NOMO-1 treated with DMSO at 0.1 percent for 48 hours (cell line): ENCODE measurements at regions not wholly inside any gene's neighbourhood (a gene's known extent, or its start where the extent isn't known, plus 50 kb on each side); places are given as distances from the start of the nearest gene placed in this dataset.
A peak's percentile ranks its signal among the peaks of the same experiment; 100 is the strongest.
"Not testable (repeated sequence)": the region's sequence is repeated elsewhere in the genome, so short reads cannot be mapped to it uniquely, and the experiment has no call there.

Experiments
- DNase-seq: peaks from one replicate; lab custom pipeline; 2025; ENCODE audit not compliant: unreplicated experiment; lab: John Stamatoyannopoulos, UW

DNA sequence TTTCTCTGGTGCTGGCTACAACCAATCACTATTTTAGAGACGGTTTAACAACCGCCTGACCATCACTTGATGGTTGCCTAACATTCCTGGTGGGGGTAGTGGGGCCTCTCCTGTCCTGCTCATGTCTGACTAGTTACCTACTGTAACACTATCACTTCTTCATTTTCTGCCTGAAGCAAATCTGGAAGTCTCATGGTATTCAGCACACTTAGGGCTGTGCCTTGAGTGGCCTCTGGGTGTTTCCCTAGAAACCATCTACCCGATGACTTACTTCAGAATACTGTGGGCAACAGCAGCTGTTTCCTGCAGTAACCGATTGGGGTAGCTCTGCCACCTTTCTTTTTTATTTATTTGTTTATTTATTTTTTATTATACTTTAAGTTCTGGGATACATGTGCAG lies 880.1 kb upstream of the INTU start:
- DNase-seq, result peak; percentile 7

DNA sequence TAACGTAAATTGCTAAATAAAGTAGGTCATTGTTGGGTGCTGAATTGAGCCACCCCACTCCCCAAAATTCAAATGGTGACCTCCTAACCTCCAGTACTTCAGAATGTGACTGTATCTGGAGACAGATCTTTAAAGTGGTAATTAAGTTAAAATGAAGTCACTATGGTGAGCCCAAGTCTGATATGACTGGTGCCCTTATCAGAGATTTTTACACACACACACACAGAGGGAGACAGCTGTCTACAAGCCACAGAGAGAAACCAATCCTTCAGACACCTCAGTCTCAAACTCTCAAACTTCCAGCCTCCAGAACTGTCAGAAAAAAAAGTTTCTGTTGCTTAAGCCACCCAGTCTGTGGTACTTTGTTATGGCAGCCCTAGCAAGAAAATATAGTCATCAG lies 879.2 kb upstream of the INTU start:
- DNase-seq, result no peak

DNA sequence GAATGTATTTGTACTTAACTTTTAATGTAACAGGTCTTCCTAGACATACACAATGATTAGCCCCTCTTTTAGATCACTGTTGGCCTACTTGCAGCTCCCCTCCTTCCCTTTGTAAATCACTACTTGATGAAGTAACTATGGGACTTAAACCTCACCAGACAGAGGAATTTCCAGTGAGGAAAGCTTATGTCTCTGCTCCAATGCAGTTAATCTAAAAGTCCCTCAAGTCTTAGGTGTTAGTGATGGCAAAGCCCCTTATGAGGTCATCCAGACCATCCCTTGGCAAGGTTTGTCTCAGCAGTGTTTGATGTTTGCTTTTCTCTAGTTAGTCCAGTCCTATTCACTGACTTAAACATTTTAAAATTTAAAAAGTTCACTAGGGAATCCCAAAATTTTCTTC lies 877.3 kb upstream of the INTU start:
- DNase-seq, result no peak

DNA sequence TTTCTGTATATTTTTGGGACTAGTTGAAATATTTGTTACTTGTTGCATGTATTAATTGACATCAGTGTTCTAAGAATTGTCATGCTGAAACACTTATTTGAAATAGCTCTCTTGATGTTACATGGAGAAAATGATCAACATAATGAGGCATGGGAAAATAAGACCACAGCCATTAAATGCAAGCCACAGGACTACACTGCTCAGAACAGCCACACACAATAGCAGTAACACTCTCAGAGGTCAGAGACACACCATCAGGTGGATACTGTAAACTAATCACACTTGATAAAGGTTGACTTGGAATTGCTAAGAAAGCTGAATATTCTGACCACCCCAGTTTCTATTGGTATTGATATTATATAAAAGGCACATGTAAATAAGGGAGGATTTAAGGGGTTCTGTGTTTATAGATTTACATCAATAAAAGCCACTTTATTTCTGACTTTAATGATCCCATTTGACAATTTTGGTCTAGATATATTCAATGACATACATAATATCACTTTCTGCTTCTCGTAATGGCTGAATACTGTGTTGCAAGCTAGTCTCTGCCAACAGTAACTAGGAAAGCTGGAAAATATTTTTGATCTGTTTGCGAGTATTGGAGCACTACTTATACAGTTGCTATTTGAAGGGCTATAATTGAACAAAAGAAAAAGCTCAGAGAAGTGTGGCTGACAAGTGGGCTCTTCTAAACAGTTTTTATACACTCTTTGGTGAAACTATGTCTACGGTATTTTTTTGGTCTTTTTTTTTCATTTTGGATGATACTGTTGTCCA lies 876.5 kb upstream of the INTU start:
- DNase-seq, result no peak

DNA sequence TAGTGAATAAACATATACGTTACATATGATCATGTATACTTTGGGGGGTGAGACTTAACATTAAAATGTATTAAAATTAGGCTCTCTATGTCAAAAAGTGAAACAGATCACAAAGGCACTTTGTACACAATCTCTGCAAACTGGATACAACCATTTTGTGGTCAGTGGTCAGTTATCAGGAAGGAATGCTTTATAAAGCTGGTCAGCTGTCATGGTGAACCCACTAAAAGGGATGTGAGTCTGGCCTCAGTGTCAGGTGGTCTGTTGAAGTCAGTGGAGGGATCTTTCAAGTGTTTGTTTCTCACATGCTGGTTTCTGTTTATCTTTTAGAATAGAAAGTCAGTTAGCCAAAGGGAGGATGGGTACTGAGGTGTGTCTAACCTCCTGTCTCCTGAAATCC lies 875.5 kb upstream of the INTU start:
- DNase-seq, result no peak

DNA sequence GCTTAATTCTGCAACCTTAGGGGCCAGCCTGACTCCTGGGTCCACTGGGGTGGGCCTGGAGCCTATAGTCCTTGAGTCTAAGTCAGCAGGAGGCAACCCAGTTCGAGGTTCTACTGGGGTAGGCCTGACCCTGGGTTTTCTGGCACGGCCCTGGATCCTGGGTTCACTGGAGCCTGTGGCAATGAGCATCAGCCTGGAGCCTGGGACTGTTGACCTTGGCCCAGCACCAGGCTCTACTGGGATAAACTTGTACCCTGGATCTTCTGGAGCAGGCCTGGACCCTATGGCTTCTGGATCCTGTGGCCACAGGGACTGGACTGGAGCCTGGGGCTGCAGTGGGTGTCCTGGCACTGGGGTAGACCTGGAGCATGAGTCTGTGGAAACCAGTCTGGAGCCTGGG lies 874.3 kb upstream of the INTU start:
- no peak for DNase-seq

DNA sequence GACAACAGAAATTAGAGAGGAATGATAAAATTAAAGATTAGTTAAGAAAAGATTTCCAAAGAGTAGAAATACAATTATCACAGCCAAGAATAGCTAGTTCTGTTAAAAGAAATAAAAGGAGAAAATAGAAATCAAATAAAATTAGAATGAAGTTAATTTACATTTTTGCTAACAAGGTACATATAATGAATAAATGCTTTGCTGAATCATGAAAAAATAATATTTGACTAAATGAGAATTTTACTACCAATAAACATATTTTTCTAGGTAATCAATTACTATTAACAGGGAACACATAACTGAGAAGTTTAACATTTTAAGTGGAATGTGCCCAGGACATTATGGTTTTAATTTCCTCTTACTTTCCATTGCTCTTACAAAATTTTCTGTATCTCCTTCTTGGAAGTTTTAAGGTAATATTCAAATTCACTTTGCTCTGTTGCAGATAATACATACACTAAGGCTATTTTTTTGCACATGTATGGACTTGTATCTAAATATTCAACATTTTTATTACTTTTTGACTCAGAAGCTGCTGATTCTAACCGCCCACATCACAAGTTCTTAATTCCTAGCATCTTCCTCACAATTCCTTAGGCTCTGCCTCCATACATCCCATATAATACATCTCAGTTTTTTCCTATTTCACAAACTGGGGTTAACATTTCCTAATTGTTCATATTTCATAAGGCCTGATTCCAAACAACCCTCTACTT lies 870.7 kb upstream of the INTU start:
- DNase-seq, result no peak

DNA sequence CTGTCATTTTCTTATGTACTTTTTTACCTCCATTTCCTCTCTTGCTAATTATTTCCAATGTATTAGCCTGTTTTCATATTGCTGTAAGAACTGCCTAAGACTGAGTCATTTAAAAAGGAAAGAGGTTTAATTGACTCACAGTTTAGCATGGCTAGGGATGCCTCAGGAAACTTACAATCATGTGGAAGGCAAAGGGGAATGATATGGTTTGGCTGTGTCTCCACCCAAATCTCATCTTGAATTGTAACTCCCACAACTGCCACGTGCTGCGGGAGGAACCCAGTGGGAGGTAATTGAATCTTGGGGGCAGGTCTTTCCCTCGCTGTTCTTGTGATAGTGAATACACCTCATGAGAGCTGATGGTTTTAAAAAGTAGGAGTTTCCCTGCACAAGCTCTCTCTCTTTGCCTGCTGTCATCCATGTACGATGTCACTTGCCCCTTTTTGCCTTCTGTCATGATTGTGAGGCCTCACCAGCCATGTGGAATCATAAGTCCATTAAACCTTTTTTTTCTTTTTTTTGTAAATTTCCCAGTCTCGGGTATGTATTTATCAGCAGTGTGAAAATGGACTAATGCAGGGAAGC lies 870.0 kb upstream of the INTU start:
- DNase-seq, result no peak

DNA sequence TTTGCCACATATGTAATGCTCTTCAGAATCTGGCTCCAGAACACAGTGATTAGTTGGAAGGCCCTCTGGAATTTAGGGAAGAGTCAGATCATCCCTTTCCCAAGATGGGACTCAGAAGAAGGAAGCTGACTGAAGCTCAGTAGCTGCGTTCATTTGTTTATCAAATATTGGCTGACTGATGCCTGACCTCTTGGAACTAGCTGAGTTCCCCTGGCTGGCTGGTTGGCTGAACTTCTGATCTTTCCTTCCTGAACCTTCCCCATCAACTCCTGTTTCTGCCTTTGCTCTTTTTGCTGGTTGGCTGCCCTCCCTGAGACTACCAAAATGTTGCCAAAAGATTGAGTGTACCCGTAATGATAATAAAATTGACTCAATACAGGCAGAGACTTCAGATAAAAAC lies 866.5 kb upstream of the INTU start:
- DNase-seq, result no peak

DNA sequence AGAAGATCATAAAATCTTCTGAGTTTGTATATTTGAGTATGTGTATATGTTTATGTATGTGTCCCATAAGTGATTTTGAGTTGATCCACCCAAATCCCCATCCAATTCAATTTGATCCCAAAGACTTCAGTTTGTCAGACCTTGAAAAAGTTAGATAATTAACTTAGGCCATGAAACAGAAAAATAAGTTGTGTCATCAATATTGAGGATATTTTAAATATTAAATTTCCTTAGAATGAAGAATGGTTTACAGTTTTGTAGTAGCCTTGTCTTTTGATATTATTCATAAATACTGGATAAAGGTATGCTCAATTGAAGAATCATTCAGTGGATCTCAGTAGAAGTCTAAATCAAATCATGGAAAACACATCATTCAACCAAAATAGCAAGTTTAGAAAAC lies 864.4 kb upstream of the INTU start:
- no peak for DNase-seq

DNA sequence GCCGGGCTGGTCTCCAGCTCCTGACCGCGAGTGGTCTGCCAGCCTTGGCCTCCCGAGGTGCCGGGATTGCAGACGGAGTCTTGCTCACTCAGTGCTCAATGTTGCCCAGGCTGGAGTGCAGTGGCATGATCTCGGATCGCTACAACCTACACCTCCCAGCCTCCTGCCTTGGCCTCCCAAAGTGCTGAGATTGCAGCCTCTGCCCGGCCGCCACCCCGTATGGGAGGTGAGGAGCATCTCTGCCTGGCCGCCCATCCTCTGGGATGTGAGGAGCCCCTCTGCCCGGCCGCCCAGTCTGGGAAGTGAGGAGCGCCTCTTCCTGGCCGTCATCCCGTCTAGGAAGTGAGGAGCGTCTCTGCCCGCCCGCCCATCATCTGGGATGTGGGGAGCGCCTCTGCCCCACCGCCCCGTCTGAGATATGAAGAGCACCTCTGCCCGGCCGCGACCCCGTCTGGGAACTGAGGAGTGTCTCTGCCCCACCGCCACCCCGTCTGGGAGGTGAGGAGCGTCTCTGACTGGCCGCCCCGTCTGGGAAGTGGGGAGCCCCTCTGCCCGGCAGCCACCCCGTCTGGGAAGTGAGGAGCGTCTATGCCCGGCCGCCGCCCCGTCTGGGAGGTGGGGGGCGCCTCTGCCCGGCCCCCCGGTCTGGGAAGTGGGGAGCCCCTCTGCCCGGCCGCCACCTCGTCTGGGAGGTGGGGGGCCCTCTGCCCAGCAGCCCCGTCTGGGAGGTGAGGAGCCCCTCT lies 861.8 kb upstream of the INTU start:
- DNase-seq, result not testable (repeated sequence)

DNA sequence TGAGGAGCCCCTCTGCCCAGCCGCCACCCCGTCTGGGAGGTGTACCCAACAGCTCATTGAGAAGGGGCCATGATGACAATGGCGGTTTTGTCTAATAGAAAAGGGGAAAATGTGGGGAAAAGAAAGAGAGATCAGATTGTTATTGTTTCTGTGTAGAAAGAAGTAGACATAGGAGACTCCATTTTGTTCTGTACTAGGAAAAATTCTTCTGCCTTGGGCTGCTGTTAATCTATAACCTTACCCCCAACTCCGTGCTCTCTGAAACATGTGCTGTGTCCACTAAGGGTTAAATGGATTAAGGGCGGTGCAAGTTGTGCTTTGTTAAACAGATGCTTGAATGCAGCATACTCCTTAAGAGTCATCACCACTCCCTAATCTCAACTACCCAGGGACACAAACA lies 861.1 kb upstream of the INTU start:
- DNase-seq, result not testable (repeated sequence)

DNA sequence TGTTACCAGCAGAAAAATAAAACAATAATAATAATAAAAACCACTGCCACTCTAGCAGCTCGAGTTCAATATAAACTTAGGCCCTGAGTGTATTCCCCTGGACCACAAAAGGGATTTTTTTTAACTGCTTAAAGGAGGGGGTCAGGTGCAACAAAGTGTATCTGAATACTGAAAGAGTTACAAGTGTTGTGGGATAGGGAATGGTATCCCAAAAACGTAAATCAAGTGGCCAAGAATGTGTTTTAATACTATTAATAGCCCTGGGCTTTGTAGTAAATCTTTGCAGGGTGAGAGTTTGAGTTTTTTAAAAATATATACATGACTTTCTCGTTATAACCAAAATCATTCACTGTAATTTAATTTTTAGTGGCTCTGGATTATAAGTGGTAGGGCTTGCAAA lies 860.1 kb upstream of the INTU start:
- DNase-seq, result no peak

DNA sequence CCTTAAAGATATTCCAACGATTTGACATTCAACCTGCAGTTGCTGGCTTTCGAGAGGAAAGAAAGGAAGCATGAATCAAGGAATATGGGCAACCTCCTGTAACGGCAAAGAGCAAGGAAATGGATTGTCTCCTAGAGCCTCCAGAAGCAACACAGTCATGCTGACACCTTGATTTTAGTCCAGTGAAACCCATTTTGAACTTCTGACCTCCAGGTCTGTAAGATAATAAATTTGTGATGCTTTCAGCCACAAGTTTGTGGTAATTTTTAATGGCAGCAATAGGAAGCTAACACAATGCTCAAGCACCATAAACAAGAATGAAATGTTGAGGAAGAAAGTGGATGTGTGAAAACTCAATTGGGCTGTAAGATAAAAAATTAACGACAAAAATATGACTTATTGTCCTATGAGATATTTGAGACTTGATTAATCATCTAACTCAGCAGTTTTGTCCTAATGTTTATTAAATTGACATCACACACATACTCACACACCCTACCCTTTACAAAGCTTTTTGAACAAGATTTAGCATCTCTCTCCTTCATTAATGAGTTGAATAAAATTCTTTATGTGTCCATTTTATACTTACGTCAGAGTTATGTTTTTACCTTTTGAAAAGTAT lies 857.2 kb upstream of the INTU start:
- no peak for DNase-seq

DNA sequence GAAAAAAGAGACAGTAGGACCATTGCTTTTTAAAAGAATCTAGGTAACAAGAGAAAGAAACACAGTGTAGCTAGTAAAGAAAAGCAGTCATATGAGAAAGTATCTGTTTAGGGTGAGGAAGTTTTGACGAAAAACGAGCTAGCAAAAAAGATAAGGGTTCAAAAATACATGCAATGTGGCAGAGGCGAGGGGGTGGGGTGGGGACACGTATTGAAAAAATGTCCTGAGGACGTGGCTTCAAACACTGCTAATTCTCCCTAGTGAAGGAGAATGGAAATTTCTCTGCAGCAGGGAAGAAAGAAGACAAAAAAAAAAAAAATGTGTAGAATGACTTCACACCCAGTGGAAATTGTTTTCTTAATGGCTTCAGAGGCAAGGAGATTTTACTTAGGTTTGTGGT lies 856.4 kb upstream of the INTU start:
- no peak for DNase-seq

DNA sequence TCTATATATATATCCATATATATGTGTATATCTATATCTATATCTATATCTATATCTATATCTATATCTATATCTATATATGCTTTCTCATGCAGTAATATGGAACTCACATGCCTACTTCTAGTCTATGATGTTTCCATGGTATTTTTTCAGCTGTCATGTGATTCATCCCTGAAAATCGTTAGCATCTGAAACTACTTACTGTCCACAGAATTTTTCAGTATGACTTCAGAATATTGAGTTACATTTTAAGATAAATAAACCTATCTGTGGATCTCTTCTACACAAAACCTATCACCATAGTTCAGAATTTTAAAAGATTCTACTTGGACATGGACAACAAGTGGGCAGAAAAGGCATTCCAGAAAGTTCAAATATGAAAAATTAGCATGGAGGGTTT lies 855.1 kb upstream of the INTU start:
- DNase-seq, result no peak

DNA sequence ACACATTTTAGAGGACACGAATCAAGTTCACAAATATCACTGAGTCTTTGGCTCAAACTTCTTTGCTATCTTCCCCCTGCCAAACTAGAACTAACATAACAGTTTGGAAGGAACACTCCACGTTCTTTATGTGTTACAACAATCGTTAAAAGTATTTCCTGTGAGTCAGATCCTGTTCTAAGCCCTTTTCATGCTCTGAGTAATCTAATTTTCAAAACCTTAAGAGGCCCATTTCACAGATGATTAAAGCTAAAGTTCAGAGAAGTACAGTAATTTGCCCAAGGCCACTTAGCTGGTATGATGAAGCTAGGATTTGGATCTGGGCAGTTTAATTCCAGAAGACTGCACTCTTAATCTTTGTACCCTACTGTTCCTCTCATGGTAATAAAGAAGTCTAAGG lies 854.4 kb upstream of the INTU start:
- DNase-seq, result peak; percentile 1

DNA sequence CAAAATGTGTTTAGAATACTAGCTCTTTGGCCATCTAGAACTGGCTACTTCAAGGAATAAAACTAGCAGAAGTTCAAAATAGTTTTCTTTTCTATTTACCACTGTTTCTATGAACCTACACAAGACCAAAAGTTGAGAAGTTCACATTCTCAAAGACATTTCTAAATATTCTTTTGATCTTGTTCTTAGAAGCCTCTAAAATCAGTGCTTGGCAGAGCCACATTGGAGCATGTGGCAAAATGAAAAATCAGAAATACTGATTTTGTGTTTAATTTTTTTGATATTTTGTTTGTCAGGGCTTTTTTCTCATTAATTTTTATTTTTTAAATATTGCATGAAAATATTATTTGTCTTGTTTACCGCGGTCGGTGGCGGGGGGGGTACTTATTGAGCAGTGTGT lies 853.8 kb upstream of the INTU start:
- DNase-seq, result no peak

DNA sequence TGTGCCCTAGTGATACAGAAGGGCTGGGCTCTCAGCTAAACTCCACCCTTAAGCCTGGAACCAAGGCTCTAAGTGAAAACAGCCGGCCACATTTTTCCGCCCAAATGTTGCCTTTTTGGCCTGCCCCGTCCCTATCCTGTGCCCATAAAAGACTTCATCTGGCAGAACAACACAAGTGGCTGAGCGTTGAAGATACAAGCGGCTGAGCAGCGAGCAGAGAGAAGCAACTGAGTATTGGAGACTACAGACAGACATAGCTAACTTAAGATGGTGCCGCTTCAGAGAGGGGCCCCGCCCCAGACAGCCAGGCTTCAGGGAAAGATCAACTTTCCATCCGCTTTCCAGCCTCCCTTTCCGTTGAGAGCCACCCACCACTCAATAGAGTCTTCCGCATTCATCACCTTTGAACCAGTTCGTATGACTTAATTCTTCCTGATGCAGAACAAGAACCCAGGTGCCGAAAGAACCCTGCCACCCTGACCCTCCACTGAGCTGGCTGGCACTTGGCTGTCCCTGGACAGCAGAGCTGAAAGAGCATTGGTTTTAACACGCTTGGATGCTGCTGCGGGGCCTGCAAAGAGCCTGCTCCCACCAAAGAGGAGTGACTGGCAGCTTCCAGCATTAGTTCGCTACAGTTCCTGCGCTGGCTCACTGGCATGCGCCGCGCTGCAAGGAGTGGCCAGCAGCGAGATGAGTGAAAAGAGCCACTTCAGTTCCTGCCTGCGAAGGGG lies 853.2 kb upstream of the INTU start:
- no peak for DNase-seq

DNA sequence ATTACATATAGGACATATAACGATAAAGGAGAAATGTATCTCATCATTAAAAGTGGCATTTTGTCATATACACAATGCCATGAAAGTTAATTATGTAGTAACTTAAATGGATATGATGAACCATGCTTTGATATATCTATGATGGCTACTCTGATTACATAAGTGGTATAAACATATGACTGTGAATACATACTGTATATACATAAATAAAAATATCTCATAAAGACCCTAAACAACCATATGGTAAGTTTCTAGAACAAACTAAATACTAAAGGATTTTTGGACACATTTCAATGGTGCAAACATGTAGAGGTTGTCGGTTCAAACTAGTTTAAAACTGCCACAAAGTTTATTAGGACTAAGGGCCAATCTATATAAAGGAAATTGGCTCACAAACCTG lies 849.6 kb upstream of the INTU start:
- DNase-seq, result no peak
